Calu3 (cell line): ENCODE measurements at regions not wholly inside any gene's neighbourhood (a gene's known extent, or its start where the extent isn't known, plus 50 kb on each side); places are given as distances from the start of the nearest gene placed in this dataset.

Experiments used
- BruUV-seq: library from RNA; stranded (reverse); fragments of 400-500 nt; replicated peaks from 2 replicates; lab custom pipeline; 2021; lab: Mats Ljungman, UMichigan
- CTCF ChIA-PET: fragments of 300-600 bp; sonication (Branson Sonifier 250); formaldehyde crosslinking; loops from one replicate; lab custom pipeline; 2022; ENCODE audit warnings: antibody characterized with exemption; lab: Charles Lee
- DNase-seq: peaks from one replicate; pipeline ENCODE4 v3.0.0; 2022
- H3K27ac Mint-ChIP-seq: one replicate; pipeline ENCODE4 v1.8.0; 2022; ENCODE audit warnings: mixed read lengths; ENCODE audit not compliant: unreplicated experiment
- H3K27me3 Mint-ChIP-seq: one replicate; pipeline ENCODE4 v1.8.0; 2022; ENCODE audit warnings: mixed read lengths; ENCODE audit not compliant: unreplicated experiment
- H3K36me3 Mint-ChIP-seq: one replicate; pipeline ENCODE4 v1.8.0; 2022; ENCODE audit warnings: mild to moderate bottlenecking, moderate library complexity, mixed read lengths; ENCODE audit not compliant: insufficient read depth, unreplicated experiment
- H3K4me1 Mint-ChIP-seq: one replicate; pipeline ENCODE4 v1.8.0; 2022; ENCODE audit warnings: mild to moderate bottlenecking, low read depth, mixed read lengths; ENCODE audit not compliant: unreplicated experiment
- H3K4me3 Mint-ChIP-seq: one replicate; pipeline ENCODE4 v1.8.0; 2022; ENCODE audit warnings: mild to moderate bottlenecking, low read depth, moderate library complexity, mixed read lengths; ENCODE audit not compliant: unreplicated experiment
- H3K9me3 Mint-ChIP-seq: one replicate; pipeline ENCODE4 v1.8.0; 2022; ENCODE audit warnings: low read depth, mixed read lengths; ENCODE audit not compliant: unreplicated experiment
- CTCF ChIP-seq: fragments of 200-600 bp; IDR thresholded peaks from one replicate; pipeline ENCODE4 v1.8.0; 2022; ENCODE audit warnings: antibody characterized with exemption; ENCODE audit not compliant: unreplicated experiment
- intact Hi-C: fragments of 100-400 bp; cut with micrococcal nuclease; formaldehyde crosslinking; loops from one replicate; pipeline ENCODE4 v1.10.0; 2022; ENCODE audit not compliant: unreplicated experiment

- no TSS peak for BruUV-seq
- H3K27ac Mint-ChIP-seq = no peak overlapping the region
- H3K9me3 Mint-ChIP-seq = no peaks in the 10 kb centered on the region
- DNase-seq = no peak
- peaks cover 5% of the 10 kb centered on the region for H3K36me3 Mint-ChIP-seq
- CTCF ChIA-PET = interaction anchor here (0.6 kb wide), 1 partner anchor 94 kb away, joined by 5 read pairs; no protein-coding TSS in a partner anchor
- no peak for TF ChIP-seq CTCF
- no peak overlapping the region for H3K4me3 Mint-ChIP-seq
- H3K4me1 Mint-ChIP-seq = no peaks in the 10 kb centered on the region
- intact Hi-C loops = no loop called here
- peaks cover 46% of the 10 kb centered on the region for H3K27me3 Mint-ChIP-seq
Measured at GRCh38 chr18:10128921-10129501, 215.2 kb downstream of the VAPA start.

GRCh38 chr18:10130606-10131005, 216.8 kb downstream of the VAPA start:
- H3K27ac Mint-ChIP-seq = no peak overlapping the region

GRCh38 chr18:10131081-10131459, 217.3 kb downstream of the VAPA start:
- no peak for DNase-seq
- no TSS peak for BruUV-seq
- no peaks in the 10 kb centered on the region for H3K36me3 Mint-ChIP-seq
- CTCF ChIA-PET = no interaction called here
- intact Hi-C loops = no loop called here
- H3K4me1 Mint-ChIP-seq = no peaks in the 10 kb centered on the region
- H3K9me3 Mint-ChIP-seq = no peaks in the 10 kb centered on the region
- H3K27ac Mint-ChIP-seq = no peak overlapping the region
- H3K4me3 Mint-ChIP-seq = peak overlapping the region; percentile 70
- H3K27me3 Mint-ChIP-seq = peaks cover 37% of the 10 kb centered on the region
- TF ChIP-seq CTCF = no peak

More at GRCh38 chr18:10130606-10131005, 216.8 kb downstream of the VAPA start:
- intact Hi-C loops = no loop called here
- Mint-ChIP-seq H3K4me3 (no peak overlapping the region), H3K4me1 (no peaks in the 10 kb centered on the region), H3K27me3 (peaks cover 37% of the 10 kb centered on the region), H3K9me3 (no peaks in the 10 kb centered on the region), H3K36me3 (no peaks in the 10 kb centered on the region)
- DNase-seq = no peak
- BruUV-seq = no TSS peak
- CTCF ChIA-PET = no interaction called here
- no peak for TF ChIP-seq CTCF

GRCh38 chr18:10131460-10132395, 217.9 kb downstream of the VAPA start:
- DNase-seq = peak; percentile 24
- no TSS peak for BruUV-seq
- peak overlapping the region; percentile 70 for H3K4me3 Mint-ChIP-seq
- TF ChIP-seq CTCF = no peak
- H3K27me3 Mint-ChIP-seq = peaks cover 37% of the 10 kb centered on the region
- no peaks in the 10 kb centered on the region for H3K36me3 Mint-ChIP-seq
- H3K9me3 Mint-ChIP-seq = no peaks in the 10 kb centered on the region
- no peaks in the 10 kb centered on the region for H3K4me1 Mint-ChIP-seq
- intact Hi-C loops = no loop called here
- CTCF ChIA-PET = no interaction called here
- no peak overlapping the region for H3K27ac Mint-ChIP-seq
